ENCODE measurements at regions not wholly inside any gene's neighbourhood (a gene's known extent, or its start where the extent isn't known, plus 50 kb on each side); places are given as distances from the start of the nearest gene placed in this dataset.

DNA sequence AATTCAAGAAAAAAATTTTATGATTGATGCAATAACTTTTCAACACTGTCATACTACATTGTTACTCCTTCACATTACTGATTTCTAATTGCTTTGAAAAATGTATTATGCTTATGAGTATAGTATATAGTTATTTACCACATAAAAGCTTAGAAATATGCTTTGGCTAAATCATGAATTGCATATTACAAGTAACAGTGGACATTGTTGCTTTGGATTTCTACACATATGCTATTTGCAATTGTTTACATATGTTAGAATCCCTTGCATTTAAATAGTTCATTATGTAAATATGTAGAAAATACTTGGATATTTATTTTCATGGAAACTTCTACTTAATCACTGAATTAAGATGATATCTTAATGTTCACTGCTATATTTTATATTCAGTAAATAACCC, 577.5 kb downstream of the QKI start:
- TF ChIP-seq, protein P1, sequence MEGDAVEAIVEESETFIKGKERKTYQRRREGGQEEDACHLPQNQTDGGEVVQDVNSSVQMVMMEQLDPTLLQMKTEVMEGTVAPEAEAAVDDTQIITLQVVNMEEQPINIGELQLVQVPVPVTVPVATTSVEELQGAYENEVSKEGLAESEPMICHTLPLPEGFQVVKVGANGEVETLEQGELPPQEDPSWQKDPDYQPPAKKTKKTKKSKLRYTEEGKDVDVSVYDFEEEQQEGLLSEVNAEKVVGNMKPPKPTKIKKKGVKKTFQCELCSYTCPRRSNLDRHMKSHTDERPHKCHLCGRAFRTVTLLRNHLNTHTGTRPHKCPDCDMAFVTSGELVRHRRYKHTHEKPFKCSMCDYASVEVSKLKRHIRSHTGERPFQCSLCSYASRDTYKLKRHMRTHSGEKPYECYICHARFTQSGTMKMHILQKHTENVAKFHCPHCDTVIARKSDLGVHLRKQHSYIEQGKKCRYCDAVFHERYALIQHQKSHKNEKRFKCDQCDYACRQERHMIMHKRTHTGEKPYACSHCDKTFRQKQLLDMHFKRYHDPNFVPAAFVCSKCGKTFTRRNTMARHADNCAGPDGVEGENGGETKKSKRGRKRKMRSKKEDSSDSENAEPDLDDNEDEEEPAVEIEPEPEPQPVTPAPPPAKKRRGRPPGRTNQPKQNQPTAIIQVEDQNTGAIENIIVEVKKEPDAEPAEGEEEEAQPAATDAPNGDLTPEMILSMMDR (IDR thresholded peaks at IDR 0.05; ENCODE audit: insufficient read depth, low read length, poor library complexity, severe bottlenecking) = no peak
- H3K36me3 ChIP-seq (ENCODE audit: control insufficient read depth, insufficient read depth, low read length) = no peaks in the 10 kb centered on the region
- no peak for DNase-seq (ENCODE audit: low read depth)
- no peaks in the 10 kb centered on the region for H3K27me3 ChIP-seq (ENCODE audit: control insufficient read depth, insufficient read depth, low read length)
- H3K4me3 ChIP-seq (ENCODE audit: low read depth, low read length) = no peak overlapping the region

- TF ChIP-seq, protein P1 (IDR thresholded peaks at IDR 0.05; ENCODE audit: insufficient read depth, low read length, poor library complexity, severe bottlenecking) = no peak
- DNase-seq (ENCODE audit: low read depth) = no peak
- no peaks in the 10 kb centered on the region for H3K27me3 ChIP-seq (ENCODE audit: control insufficient read depth, insufficient read depth, low read length)
- H3K4me3 ChIP-seq (ENCODE audit: low read depth, low read length) = no peak overlapping the region
- H3K36me3 ChIP-seq (ENCODE audit: control insufficient read depth, insufficient read depth, low read length) = no peaks in the 10 kb centered on the region
These were observed 576.8 kb downstream of the QKI start for GRCh38 chr6:163991321-163991720.

GRCh38 chr6:163986313-163986712, 571.8 kb downstream of the QKI start:
- H3K4me3 ChIP-seq (ENCODE audit: low read depth, low read length) = no peak overlapping the region
- TF ChIP-seq, protein P1 (IDR thresholded peaks at IDR 0.05; ENCODE audit: insufficient read depth, low read length, poor library complexity, severe bottlenecking) = no peak
- peak; percentile 18 for DNase-seq (ENCODE audit: low read depth)
- H3K36me3 ChIP-seq (ENCODE audit: control insufficient read depth, insufficient read depth, low read length) = no peaks in the 10 kb centered on the region
- H3K27me3 ChIP-seq (ENCODE audit: control insufficient read depth, insufficient read depth, low read length) = no peaks in the 10 kb centered on the region

DNA sequence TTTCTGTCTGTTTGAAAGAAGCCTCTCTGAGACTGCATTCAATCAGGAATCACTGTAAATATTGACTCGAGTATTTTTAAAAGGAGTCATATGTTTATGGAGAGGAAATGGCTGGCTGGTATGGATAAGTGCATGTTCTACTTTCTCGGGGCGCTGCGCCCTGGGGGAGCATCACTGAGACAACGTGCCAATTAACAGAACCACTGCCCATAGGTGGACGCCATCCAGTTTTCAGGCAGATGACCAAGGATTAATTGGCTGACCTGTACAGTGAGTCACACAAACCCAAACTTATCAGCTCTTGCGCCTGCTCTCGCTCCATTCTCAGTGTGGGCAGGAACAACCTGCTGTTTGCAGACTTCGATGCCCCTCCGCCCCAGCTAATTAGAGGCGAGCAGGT, 571.2 kb downstream of the QKI start:
- no peak for DNase-seq (ENCODE audit: low read depth)
- no peak overlapping the region for H3K4me3 ChIP-seq (ENCODE audit: low read depth, low read length)
- no peaks in the 10 kb centered on the region for H3K27me3 ChIP-seq (ENCODE audit: control insufficient read depth, insufficient read depth, low read length)
- TF ChIP-seq, protein P1 (IDR thresholded peaks at IDR 0.05; ENCODE audit: insufficient read depth, low read length, poor library complexity, severe bottlenecking) = no peak
- no peaks in the 10 kb centered on the region for H3K36me3 ChIP-seq (ENCODE audit: control insufficient read depth, insufficient read depth, low read length)

- DNase-seq (ENCODE audit: low read depth) = no peak
- no peaks in the 10 kb centered on the region for H3K27me3 ChIP-seq (ENCODE audit: control insufficient read depth, insufficient read depth, low read length)
- TF ChIP-seq, protein P1 (IDR thresholded peaks at IDR 0.05; ENCODE audit: insufficient read depth, low read length, poor library complexity, severe bottlenecking) = no peak
- H3K4me3 ChIP-seq (ENCODE audit: low read depth, low read length) = no peak overlapping the region
- no peaks in the 10 kb centered on the region for H3K36me3 ChIP-seq (ENCODE audit: control insufficient read depth, insufficient read depth, low read length)
These were observed 570.5 kb downstream of the QKI start for GRCh38 chr6:163985040-163985439.

- no peak for DNase-seq (ENCODE audit: low read depth)
- H3K27me3 ChIP-seq (ENCODE audit: control insufficient read depth, insufficient read depth, low read length) = no peaks in the 10 kb centered on the region
- H3K36me3 ChIP-seq (ENCODE audit: control insufficient read depth, insufficient read depth, low read length) = no peaks in the 10 kb centered on the region
- TF ChIP-seq, protein P1 (IDR thresholded peaks at IDR 0.05; ENCODE audit: insufficient read depth, low read length, poor library complexity, severe bottlenecking) = no peak
- no peak overlapping the region for H3K4me3 ChIP-seq (ENCODE audit: low read depth, low read length)
These were observed 569.8 kb downstream of the QKI start for GRCh38 chr6:163984124-163984936.
